ENCODE measurements at regions not wholly inside any gene's neighbourhood (a gene's known extent, or its start where the extent isn't known, plus 50 kb on each side); places are given as distances from the start of the nearest gene placed in this dataset.

DNA sequence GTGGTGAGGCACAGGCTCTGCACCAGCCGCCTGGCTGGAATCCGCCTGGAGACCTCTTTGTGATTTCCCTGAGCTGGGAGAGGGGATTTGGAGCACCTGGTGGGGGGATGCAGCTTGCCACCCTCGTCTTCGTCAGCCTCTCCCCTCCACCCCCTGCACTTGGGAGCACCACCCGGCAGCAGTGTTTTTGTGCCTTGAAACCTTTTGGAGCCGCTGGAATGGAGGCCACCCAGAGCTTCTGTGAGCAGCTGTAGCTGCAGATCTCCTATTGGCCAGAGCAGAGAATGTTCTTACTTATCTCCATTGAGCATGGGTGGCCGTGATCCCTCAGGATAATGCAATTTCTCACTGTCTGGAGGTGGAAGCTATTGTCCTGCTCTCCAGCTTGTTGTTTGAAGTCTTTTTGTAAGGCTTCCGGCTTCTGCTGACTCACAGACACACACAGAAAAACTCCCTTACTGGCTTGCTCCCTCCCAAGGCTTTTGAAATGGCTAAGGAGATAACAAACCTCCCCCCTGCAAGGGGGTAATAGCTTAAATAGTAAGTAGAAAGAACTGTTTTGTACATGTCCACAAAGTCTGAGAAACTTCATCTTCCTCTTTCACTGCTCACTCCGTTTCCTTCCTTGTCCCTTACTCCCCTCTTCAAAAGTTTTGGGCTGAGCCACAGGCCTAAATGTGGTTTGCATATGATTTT lies 271.2 kb downstream of the PRL start:
- in situ Hi-C loops (cut with HindIII; ENCODE audit: low pct_ligation_motif_present, low sequenced_read_pairs), result no loop called here
- Histone ChIP-seq H3K27ac (peak overlapping the region; percentile 38), H3K36me3 (replicated peaks) (no peaks in the 10 kb centered on the region), H3K27me3 (replicated peaks) (no peaks in the 10 kb centered on the region), H3K4me3 (ENCODE audit: low read depth, low read length) (no peak overlapping the region)
- TF ChIP-seq, protein P1, sequence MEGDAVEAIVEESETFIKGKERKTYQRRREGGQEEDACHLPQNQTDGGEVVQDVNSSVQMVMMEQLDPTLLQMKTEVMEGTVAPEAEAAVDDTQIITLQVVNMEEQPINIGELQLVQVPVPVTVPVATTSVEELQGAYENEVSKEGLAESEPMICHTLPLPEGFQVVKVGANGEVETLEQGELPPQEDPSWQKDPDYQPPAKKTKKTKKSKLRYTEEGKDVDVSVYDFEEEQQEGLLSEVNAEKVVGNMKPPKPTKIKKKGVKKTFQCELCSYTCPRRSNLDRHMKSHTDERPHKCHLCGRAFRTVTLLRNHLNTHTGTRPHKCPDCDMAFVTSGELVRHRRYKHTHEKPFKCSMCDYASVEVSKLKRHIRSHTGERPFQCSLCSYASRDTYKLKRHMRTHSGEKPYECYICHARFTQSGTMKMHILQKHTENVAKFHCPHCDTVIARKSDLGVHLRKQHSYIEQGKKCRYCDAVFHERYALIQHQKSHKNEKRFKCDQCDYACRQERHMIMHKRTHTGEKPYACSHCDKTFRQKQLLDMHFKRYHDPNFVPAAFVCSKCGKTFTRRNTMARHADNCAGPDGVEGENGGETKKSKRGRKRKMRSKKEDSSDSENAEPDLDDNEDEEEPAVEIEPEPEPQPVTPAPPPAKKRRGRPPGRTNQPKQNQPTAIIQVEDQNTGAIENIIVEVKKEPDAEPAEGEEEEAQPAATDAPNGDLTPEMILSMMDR (IDR thresholded peaks at IDR 0.05; ENCODE audit: low read depth, low read length, missing control alignments), result no peak
- DNase-seq, result peak; percentile 88

DNA sequence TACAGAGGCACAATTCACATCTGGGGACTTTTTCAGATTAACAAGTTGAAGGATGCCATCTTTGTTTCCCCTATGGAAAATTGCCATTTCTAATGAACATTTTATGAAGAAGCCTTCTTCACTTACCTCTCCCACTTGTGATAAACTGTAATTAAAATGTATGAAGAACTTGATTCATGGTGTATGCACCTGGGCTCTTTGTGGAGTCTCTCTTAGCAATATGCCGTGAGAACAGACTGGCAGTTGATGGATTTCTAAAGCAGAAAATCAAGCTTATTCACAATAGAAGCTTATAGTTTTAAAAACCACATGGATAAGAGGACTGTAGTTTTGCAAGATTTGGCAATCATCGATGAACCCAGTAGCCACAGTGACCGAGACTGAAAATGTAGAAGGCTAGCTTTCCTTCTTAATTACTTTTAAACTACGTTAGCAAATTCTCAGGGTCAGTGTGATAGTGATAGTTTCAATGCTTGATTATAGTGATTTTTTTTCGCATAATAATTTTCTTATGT lies 270.6 kb downstream of the PRL start:
- TF ChIP-seq, protein P1 (IDR thresholded peaks at IDR 0.05; ENCODE audit: low read depth, low read length, missing control alignments), result no peak
- no peak for DNase-seq
- in situ Hi-C loops (cut with HindIII; ENCODE audit: low pct_ligation_motif_present, low sequenced_read_pairs), result no loop called here
- Histone ChIP-seq H3K4me3 (ENCODE audit: low read depth, low read length) (no peak overlapping the region), H3K36me3 (replicated peaks) (no peaks in the 10 kb centered on the region), H3K27me3 (replicated peaks) (no peaks in the 10 kb centered on the region), H3K27ac (peak overlapping the region; percentile 38)

DNA sequence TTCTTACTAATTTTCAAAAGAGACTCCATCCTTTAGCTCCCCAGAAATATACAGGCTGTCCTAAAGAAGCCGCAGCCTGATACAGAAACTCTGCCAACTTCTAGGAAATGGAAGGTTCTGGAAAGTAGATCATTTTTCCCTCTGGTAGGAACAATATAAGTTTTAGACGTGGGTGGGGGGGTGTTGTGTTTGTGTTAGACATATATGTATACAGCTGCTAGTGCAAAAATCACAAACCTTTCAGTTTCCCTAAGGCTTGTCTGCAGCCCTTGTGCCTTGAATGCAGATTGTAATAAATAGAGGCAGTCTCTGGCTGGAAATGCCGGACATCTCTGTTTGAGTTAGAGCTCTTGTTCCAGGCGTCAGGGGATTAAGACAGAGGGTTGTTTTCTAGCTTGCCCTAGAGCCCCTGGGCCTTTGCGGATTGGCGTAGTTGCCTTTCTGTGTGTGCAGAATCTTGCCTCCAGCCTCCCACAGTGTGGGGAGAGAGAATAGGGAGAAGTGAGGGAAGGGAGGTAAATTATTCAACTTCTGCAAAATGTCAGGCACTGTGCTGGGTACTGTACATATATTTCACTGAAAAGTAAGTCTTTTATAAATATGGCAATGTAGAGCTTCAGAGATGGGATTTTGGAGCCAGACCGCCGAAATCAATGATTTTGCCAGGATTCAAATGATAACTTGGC lies 269.7 kb downstream of the PRL start:
- TF ChIP-seq, protein P1 (IDR thresholded peaks at IDR 0.05; ENCODE audit: low read depth, low read length, missing control alignments), result no peak
- Histone ChIP-seq H3K27me3 (replicated peaks) (no peaks in the 10 kb centered on the region), H3K36me3 (replicated peaks) (no peaks in the 10 kb centered on the region), H3K4me3 (ENCODE audit: low read depth, low read length) (no peak overlapping the region), H3K27ac (no peak overlapping the region)
- in situ Hi-C loops (cut with HindIII; ENCODE audit: low pct_ligation_motif_present, low sequenced_read_pairs), result no loop called here
- DNase-seq, result no peak

DNA sequence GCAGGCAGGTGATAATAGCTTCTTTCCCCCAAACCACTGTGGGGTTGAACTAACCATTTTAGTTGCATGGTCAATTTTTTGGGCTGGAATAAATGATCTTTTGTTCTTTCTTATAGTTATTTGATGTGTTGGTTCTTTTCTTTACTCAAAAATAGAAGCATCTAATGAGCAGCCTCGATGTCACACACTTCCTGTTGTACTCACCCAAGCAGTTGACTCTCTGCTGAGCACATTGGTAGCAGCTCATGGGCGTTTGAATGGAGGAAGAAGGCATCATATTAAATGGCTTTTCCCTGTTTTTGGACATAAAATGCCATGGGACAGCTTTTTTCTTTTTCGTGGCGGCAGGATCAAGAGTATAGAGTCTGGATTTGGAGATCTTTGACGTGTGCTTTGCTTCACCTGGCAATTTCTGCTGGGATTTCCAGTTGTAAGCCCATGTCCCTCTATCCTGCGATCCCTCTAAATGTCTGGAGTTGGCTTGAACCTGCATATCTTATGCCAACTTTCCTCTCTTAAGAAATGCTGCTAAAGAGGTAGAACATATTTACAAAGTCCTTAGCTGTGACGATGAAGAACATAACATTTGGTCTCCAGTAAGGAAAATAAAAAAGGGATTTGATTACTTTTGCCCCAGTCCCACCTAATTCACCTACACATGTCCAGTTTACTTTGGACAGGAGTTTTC lies 268.3 kb downstream of the PRL start:
- Histone ChIP-seq H3K27me3 (replicated peaks) (no peaks in the 10 kb centered on the region), H3K4me3 (ENCODE audit: low read depth, low read length) (no peak overlapping the region), H3K36me3 (replicated peaks) (no peaks in the 10 kb centered on the region), H3K27ac (no peak overlapping the region)
- TF ChIP-seq, protein P1 (IDR thresholded peaks at IDR 0.05; ENCODE audit: low read depth, low read length, missing control alignments), result no peak
- in situ Hi-C loops (cut with HindIII; ENCODE audit: low pct_ligation_motif_present, low sequenced_read_pairs), result no loop called here
- DNase-seq, result no peak

DNA sequence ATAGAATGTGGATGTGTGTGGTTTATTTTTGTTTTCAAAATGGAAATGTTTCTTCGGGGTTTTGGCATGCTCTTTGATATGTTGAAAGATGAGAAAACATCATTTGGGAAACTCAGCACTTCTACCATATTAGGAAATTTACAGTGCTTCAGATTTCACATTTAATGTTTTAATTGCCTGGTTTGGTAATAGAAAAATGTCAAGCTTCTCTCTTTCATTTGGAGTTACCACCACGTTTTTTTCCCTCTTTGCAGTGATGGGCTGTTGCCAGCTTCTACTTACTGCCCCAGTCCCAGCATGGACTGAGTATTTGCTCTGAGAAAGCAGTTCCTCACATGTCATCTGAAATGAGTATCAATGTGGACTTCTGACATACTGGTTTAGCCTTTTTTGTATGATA lies 267.7 kb downstream of the PRL start:
- no peak for DNase-seq
- Histone ChIP-seq H3K4me3 (ENCODE audit: low read depth, low read length) (no peak overlapping the region), H3K36me3 (replicated peaks) (no peaks in the 10 kb centered on the region), H3K27ac (no peak overlapping the region), H3K27me3 (replicated peaks) (no peaks in the 10 kb centered on the region)
- in situ Hi-C loops (cut with HindIII; ENCODE audit: low pct_ligation_motif_present, low sequenced_read_pairs), result no loop called here
- TF ChIP-seq, protein P1 (IDR thresholded peaks at IDR 0.05; ENCODE audit: low read depth, low read length, missing control alignments), result no peak

All from brain microvascular endothelial cell (primary cell).